Esophagus muscularis mucosa (tissue), 4 donors: ENCODE measurements at regions not wholly inside any gene's neighbourhood (a gene's known extent, or its start where the extent isn't known, plus 50 kb on each side); places are given as distances from the start of the nearest gene placed in this dataset.

ENCODE experiments used
- EP300 ChIP-seq: sonication (generic); formaldehyde crosslinking; IDR thresholded peaks from one replicate; pipeline ENCODE4 v1.6.1; 2017; ENCODE audit warnings: antibody characterized with exemption
- POLR2A ChIP-seq: fragments of 450-650 bp; IDR thresholded peaks from one replicate; pipeline ENCODE4 v1.6.1; 2017; ENCODE audit warnings: antibody characterized with exemption, moderate library complexity, mild to moderate bottlenecking, low read depth
- POLR2AphosphoS5 ChIP-seq, 2 donors: sonication (generic); formaldehyde crosslinking; IDR thresholded peaks; one replicate each; pipeline ENCODE4 v1.6.1; 2017; ENCODE audit warnings: antibody characterized with exemption in 2 of 2
- TF ChIP-seq, protein P1 (sequence below), 3 experiments: fragments of 200-600 bp in 2 of 3; fragments of 450-650 bp in 1 of 3; sonication (generic) in 2 of 3; IDR thresholded peaks; one replicate each; pipeline ENCODE4 v1.5.1; 2017 to 2019; ENCODE audit warnings: antibody characterized with exemption in 3 of 3, mild to moderate bottlenecking in 2 of 3, moderate library complexity in 1 of 3

DNA sequence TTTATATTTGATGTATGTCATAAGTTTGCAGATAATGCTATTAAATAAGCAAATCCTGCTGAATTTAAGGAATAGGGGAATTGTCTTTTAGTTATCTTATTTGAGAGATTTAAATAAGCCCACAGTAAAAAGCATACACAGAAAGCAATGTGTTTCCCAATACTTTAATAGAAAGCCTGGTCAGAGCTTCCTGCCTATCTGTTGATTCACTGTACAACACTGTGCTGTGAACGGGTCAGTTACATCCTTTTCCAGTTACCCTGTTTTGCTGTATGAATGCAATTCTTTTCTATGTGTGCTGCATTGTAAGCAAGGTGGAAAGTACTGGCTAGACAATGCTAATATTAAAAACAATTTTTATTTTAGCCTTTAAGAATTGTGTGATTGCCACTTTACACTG, 81.2 kb downstream of the ANKRD7 start:
- TF ChIP-seq, protein P1, sequence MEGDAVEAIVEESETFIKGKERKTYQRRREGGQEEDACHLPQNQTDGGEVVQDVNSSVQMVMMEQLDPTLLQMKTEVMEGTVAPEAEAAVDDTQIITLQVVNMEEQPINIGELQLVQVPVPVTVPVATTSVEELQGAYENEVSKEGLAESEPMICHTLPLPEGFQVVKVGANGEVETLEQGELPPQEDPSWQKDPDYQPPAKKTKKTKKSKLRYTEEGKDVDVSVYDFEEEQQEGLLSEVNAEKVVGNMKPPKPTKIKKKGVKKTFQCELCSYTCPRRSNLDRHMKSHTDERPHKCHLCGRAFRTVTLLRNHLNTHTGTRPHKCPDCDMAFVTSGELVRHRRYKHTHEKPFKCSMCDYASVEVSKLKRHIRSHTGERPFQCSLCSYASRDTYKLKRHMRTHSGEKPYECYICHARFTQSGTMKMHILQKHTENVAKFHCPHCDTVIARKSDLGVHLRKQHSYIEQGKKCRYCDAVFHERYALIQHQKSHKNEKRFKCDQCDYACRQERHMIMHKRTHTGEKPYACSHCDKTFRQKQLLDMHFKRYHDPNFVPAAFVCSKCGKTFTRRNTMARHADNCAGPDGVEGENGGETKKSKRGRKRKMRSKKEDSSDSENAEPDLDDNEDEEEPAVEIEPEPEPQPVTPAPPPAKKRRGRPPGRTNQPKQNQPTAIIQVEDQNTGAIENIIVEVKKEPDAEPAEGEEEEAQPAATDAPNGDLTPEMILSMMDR (IDR thresholded peaks at IDR 0.05): no peak
- TF ChIP-seq POLR2A (no peak), EP300 (no peak), POLR2AphosphoS5 (IDR thresholded peaks at IDR 0.05) (no peak)
